Caco-2 (cell line): ENCODE measurements at regions not wholly inside any gene's neighbourhood (a gene's known extent, or its start where the extent isn't known, plus 50 kb on each side); places are given as distances from the start of the nearest gene placed in this dataset.

Experiments
- BruUV-seq: library from RNA; stranded (reverse); fragments of 400-500 nt; replicated peaks from 2 replicates; lab custom pipeline; 2021; lab: Mats Ljungman, UMichigan
- CTCF ChIA-PET: fragments of 300-600 bp; sonication (Branson Sonifier 250); formaldehyde crosslinking; loops from one replicate; lab custom pipeline; 2022; ENCODE audit warnings: antibody characterized with exemption; lab: Charles Lee
- POLR2A ChIA-PET: fragments of 300-600 bp; sonication (Branson Sonifier 250); formaldehyde crosslinking; loops from one replicate; lab custom pipeline; 2022; ENCODE audit warnings: antibody characterized with exemption; lab: Charles Lee
- DNase-seq, 2 experiments: peaks; one replicate each; pipeline versions ENCODE4 v3.0.0 to v3.0.0-alpha.2; 2020 to 2022
- H3K27me3 ChIP-seq: replicated peaks from 2 replicates; pipeline ENCODE4 v1.6.0; 2011; ENCODE audit warnings: low read length; ENCODE audit not compliant: control insufficient read depth, insufficient read depth
- H3K36me3 ChIP-seq: 2 replicates; pipeline ENCODE4 v1.5.1; 2011; ENCODE audit warnings: low read length; ENCODE audit not compliant: control insufficient read depth, insufficient read depth
- H3K4me1 ChIP-seq: fragments of 250-450 bp; sonication (Bioruptor Pico); 2 replicates; pipeline ENCODE4 v1.5.1; 2020; ENCODE audit warnings: mild to moderate bottlenecking
- H3K4me3 ChIP-seq: 2 replicates; pipeline ENCODE4 v1.5.1; 2011; ENCODE audit warnings: low read depth, mild to moderate bottlenecking, control low read depth, low read length
- H3K9me3 ChIP-seq: fragments of 250-450 bp; sonication (Bioruptor Pico); 2 replicates; pipeline ENCODE4 v1.5.1; 2020; ENCODE audit warnings: mild to moderate bottlenecking, moderate library complexity
- H3K27ac Mint-ChIP-seq: one replicate; pipeline ENCODE4 v1.8.0; 2022; ENCODE audit warnings: mixed read lengths; ENCODE audit not compliant: unreplicated experiment
- H3K27me3 Mint-ChIP-seq: one replicate; pipeline ENCODE4 v1.8.0; 2022; ENCODE audit warnings: mixed read lengths; ENCODE audit not compliant: insufficient read depth, unreplicated experiment
- H3K36me3 Mint-ChIP-seq: one replicate; pipeline ENCODE4 v1.8.0; 2022; ENCODE audit warnings: mild to moderate bottlenecking, mixed read lengths; ENCODE audit not compliant: insufficient read depth, unreplicated experiment
- H3K4me1 Mint-ChIP-seq: one replicate; pipeline ENCODE4 v1.8.0; 2022; ENCODE audit warnings: low read depth, mixed read lengths; ENCODE audit not compliant: unreplicated experiment
- H3K4me3 Mint-ChIP-seq: one replicate; pipeline ENCODE4 v1.8.0; 2022; ENCODE audit warnings: mild to moderate bottlenecking, moderate library complexity, mixed read lengths; ENCODE audit not compliant: unreplicated experiment
- H3K9me3 Mint-ChIP-seq: one replicate; pipeline ENCODE4 v1.8.0; 2022; ENCODE audit warnings: mixed read lengths; ENCODE audit not compliant: unreplicated experiment
- intact Hi-C: fragments of 100-400 bp; cut with micrococcal nuclease; formaldehyde crosslinking; loops from one replicate; pipeline ENCODE4 v1.10.0; 2022; ENCODE audit not compliant: unreplicated experiment
- TF ChIP-seq, protein P1 (sequence below), 2 experiments: fragments of 200-600 bp in 1 of 2; IDR thresholded peaks; 1 replicate in 1 of 2; 2 replicates in 1 of 2; pipeline versions ENCODE4 v1.5.1 to v1.8.0; 2011 to 2022; ENCODE audit warnings: antibody characterized with exemption in 1 of 2, control low read depth in 1 of 2, inconsistent platforms in 1 of 2, low read depth in 1 of 2, low read length in 1 of 2, mild to moderate bottlenecking in 1 of 2, moderate library complexity in 1 of 2; ENCODE audit not compliant: insufficient read depth in 1 of 2, severe bottlenecking in 1 of 2, unreplicated experiment in 1 of 2

DNA sequence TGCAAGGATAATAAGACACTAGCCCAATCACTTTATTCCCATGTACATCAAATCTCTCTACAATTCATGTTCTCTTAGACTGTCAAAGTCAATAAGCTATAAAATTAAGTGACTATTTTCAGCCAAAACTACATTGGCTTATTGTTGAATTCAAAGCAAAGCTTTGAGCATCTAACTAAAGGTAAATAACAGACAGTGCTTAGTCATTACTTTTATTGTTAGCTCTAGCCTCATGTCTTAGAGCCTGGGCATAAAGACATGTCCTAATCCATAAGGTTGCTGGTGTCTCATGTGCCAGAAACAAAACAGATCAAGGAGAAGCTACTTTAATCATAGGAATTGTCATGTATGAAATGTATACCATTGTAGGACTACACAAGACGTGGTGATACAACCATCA lies 103.1 kb upstream of the UNC5C start:
- no TSS peak for BruUV-seq
- Histone ChIP-seq H3K4me1 (no peaks in the 10 kb centered on the region), H3K27me3 (no peaks in the 10 kb centered on the region), H3K9me3 (no peaks in the 10 kb centered on the region), H3K36me3 (no peaks in the 10 kb centered on the region), H3K4me3 (no peak overlapping the region)
- ChIA-PET POLR2A (no interaction called here), CTCF (no interaction called here)
- no peak for DNase-seq
- no peaks in the 10 kb centered on the region for H3K36me3 Mint-ChIP-seq
- peaks cover 9% of the 10 kb centered on the region for H3K9me3 Mint-ChIP-seq
- H3K4me3 Mint-ChIP-seq, result no peak overlapping the region
- no peak overlapping the region for H3K27ac Mint-ChIP-seq
- H3K4me1 Mint-ChIP-seq, result no peaks in the 10 kb centered on the region
- TF ChIP-seq, protein P1, sequence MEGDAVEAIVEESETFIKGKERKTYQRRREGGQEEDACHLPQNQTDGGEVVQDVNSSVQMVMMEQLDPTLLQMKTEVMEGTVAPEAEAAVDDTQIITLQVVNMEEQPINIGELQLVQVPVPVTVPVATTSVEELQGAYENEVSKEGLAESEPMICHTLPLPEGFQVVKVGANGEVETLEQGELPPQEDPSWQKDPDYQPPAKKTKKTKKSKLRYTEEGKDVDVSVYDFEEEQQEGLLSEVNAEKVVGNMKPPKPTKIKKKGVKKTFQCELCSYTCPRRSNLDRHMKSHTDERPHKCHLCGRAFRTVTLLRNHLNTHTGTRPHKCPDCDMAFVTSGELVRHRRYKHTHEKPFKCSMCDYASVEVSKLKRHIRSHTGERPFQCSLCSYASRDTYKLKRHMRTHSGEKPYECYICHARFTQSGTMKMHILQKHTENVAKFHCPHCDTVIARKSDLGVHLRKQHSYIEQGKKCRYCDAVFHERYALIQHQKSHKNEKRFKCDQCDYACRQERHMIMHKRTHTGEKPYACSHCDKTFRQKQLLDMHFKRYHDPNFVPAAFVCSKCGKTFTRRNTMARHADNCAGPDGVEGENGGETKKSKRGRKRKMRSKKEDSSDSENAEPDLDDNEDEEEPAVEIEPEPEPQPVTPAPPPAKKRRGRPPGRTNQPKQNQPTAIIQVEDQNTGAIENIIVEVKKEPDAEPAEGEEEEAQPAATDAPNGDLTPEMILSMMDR (IDR thresholded peaks at IDR 0.05; ENCODE audit: insufficient read depth in 1 of 2, low read depth in 1 of 2, low read length in 1 of 2, severe bottlenecking in 1 of 2, unreplicated experiment in 1 of 2), result no peak
- intact Hi-C loops, result no loop called here
- no peaks in the 10 kb centered on the region for H3K27me3 Mint-ChIP-seq

DNA sequence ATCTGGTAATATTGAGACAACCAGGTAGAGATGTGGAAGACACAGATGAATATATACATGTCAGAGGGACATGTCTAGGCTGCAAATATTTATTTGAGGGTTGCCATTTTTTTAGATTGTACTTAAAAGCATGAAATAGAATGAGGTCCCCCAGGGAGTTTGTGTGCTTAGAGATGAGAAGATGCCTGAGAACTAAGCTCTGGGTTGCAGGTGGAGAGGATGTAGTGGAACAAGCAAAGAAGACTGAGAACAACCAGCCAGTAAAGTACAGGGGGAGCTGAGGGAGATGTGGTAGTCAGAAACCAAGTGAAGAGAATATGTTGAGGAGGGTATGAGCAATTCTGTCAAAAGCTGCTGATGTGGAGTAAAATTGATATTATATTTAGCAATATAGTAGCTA lies 95.6 kb upstream of the UNC5C start:
- H3K36me3 ChIP-seq, result no peaks in the 10 kb centered on the region
- intact Hi-C loops, result no loop called here
- Mint-ChIP-seq H3K4me3 (no peak overlapping the region), H3K36me3 (no peaks in the 10 kb centered on the region), H3K27me3 (no peaks in the 10 kb centered on the region), H3K27ac (no peak overlapping the region), H3K9me3 (no peaks in the 10 kb centered on the region), H3K4me1 (no peaks in the 10 kb centered on the region)
- H3K9me3 ChIP-seq, result no peaks in the 10 kb centered on the region
- BruUV-seq, result no TSS peak
- H3K27me3 ChIP-seq, result no peaks in the 10 kb centered on the region
- CTCF ChIA-PET, result no interaction called here
- POLR2A ChIA-PET, result no interaction called here
- TF ChIP-seq, protein P1 (IDR thresholded peaks at IDR 0.05; ENCODE audit: insufficient read depth in 1 of 2, low read depth in 1 of 2, low read length in 1 of 2, severe bottlenecking in 1 of 2, unreplicated experiment in 1 of 2), result no peak
- H3K4me1 ChIP-seq, result 0 out of 2 replicates have a peak, but pooled peaks cover 2% of the 10 kb centered on the region
- H3K4me3 ChIP-seq, result no peak overlapping the region
- DNase-seq, result no peak

DNA sequence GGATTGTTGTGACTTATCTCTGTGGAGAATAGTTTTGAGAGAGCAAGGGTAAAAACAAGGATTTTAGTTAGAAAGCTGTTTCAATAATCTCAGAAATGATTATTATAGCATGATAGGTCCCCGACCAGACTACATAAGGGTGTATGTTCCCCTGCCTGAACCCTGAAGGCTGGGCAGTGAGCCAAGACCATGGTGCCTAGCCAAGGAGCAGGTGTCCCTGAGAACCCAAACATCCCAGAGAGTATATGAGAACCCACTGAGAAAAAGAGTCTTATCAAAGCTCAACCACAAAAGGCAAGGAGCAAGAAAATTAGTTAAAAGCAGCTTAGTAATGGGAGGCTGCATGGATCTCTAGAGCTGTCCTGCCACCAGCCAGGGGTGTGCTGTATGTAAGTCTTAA lies 94.9 kb upstream of the UNC5C start:
- H3K27ac Mint-ChIP-seq, result no peak overlapping the region

More for the DNA sequence above, 94.9 kb upstream of the UNC5C start:
- TF ChIP-seq, protein P1 (IDR thresholded peaks at IDR 0.05; ENCODE audit: insufficient read depth in 1 of 2, low read depth in 1 of 2, low read length in 1 of 2, severe bottlenecking in 1 of 2, unreplicated experiment in 1 of 2), result no peak
- Histone ChIP-seq H3K36me3 (no peaks in the 10 kb centered on the region), H3K27me3 (no peaks in the 10 kb centered on the region), H3K4me1 (peaks cover 7% of the 10 kb centered on the region; the same call in 1 of the 2 replicates), H3K4me3 (no peak overlapping the region), H3K9me3 (no peaks in the 10 kb centered on the region)
- ChIA-PET POLR2A (no interaction called here), CTCF (no interaction called here)
- intact Hi-C loops, result no loop called here
- Mint-ChIP-seq H3K9me3 (no peaks in the 10 kb centered on the region), H3K36me3 (no peaks in the 10 kb centered on the region), H3K27me3 (no peaks in the 10 kb centered on the region), H3K4me1 (no peaks in the 10 kb centered on the region), H3K4me3 (no peak overlapping the region)
- no TSS peak for BruUV-seq
- no peak for DNase-seq
